ENCODE measurements at regions not wholly inside any gene's neighbourhood (a gene's known extent, or its start where the extent isn't known, plus 50 kb on each side); places are given as distances from the start of the nearest gene placed in this dataset.

DNA sequence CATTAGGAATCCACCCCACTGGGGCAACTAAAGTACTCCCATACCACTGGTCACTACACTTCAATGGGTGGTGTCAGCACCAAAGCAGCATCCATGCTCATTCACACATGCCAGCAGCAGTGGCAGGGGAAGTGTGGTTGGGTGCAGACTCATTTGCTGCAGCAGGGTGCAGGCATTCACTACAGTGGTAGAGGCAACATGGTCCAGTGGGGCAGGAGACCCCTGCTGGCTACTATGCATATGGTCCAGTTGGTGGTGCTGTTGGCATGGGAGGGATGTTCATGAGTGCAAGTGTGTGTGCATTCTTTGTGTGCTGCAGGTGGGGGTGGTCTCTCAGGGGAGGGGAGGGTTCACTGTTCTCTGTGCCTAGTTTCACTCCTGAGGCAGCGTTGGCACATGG is 908.4 kb upstream of the NOVA1 start:
- Histone ChIP-seq H3K4me3 (no peak overlapping the region), H3K9me3 (peaks cover 0 to 34% (median 0%) of the 10 kb centered on the region in 3 donors), H3K27ac (no peak overlapping the region), H3K27me3 (no peaks in the 10 kb centered on the region), H3K4me1 (no peaks in the 10 kb centered on the region), H3K36me3 (no peaks in the 10 kb centered on the region)
- no peak for TF ChIP-seq POLR2AphosphoS5 (IDR thresholded peaks at IDR 0.05)
- no peak for TF ChIP-seq POLR2A (IDR thresholded peaks at IDR 0.05)
- TF ChIP-seq EP300 (IDR thresholded peaks at IDR 0.05): no peak
- TF ChIP-seq CTCF (IDR thresholded peaks at IDR 0.05): no peak
- no CpG with 5 or more reads among the region's 1 CpG for WGBS, 2 donors (ENCODE audit: low coverage in 1 of 2)
- no peak for ATAC-seq

- WGBS, 2 donors (ENCODE audit: low coverage in 1 of 2): 0 to 21% methylated on average over 1 of the region's 1 CpG
- ATAC-seq: no peak
- Histone ChIP-seq H3K4me1 (no peaks in the 10 kb centered on the region), H3K36me3 (no peaks in the 10 kb centered on the region), H3K4me3 (no peak overlapping the region), H3K27ac (no peak overlapping the region), H3K27me3 (no peaks in the 10 kb centered on the region), H3K9me3 (no peaks in the 10 kb centered on the region)
- TF ChIP-seq POLR2A (IDR thresholded peaks at IDR 0.05) (no peak), POLR2AphosphoS5 (IDR thresholded peaks at IDR 0.05) (no peak), EP300 (IDR thresholded peaks at IDR 0.05) (no peak), CTCF (IDR thresholded peaks at IDR 0.05) (no peak)
These were observed 930.5 kb upstream of the NOVA1 start for GRCh38 chr14:27528328-27528727.

DNA sequence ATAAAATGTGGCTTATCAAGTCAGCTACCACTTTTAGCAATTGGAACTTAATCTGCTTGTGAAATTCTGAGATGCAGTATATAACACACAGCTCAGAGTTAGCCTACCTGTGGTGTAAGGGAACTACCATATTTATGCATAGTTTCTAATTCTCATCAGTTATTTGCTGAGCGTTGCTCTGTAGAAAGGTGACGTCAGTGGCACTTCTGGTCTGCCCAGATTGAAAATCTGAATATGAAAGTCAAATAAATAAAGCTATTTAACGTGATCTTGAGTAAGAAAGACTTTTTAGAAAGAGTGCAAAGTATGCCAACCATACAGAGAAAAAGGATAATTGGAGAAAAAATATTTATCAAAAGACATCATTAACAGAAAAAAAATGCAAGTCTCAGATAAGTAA is 938.9 kb upstream of the NOVA1 start:
- no peaks in the 10 kb centered on the region for H3K27me3 ChIP-seq
- no peak for TF ChIP-seq POLR2AphosphoS5 (IDR thresholded peaks at IDR 0.05)
- TF ChIP-seq EP300 (IDR thresholded peaks at IDR 0.05): no peak
- no peak for TF ChIP-seq POLR2A (IDR thresholded peaks at IDR 0.05)
- no peak for TF ChIP-seq CTCF (IDR thresholded peaks at IDR 0.05)
- ATAC-seq: no peak
- H3K4me3 ChIP-seq: no peak overlapping the region
- H3K4me1 ChIP-seq: no peaks in the 10 kb centered on the region
- no peaks in the 10 kb centered on the region for H3K36me3 ChIP-seq
- H3K27ac ChIP-seq: no peak overlapping the region
- 65 to 67% methylated on average over 1 to 3 of the region's 3 CpGs for WGBS, 2 donors (ENCODE audit: low coverage in 1 of 2)
- H3K9me3 ChIP-seq: no peaks in the 10 kb centered on the region

GRCh38 chr14:27546111-27546510 is 948.3 kb upstream of the NOVA1 start:
- Histone ChIP-seq H3K27ac (no peak overlapping the region), H3K4me1 (no peaks in the 10 kb centered on the region), H3K4me3 (no peak overlapping the region), H3K36me3 (no peaks in the 10 kb centered on the region), H3K9me3 (no peaks in the 10 kb centered on the region), H3K27me3 (no peaks in the 10 kb centered on the region)
- TF ChIP-seq POLR2A (IDR thresholded peaks at IDR 0.05): no peak
- TF ChIP-seq CTCF (IDR thresholded peaks at IDR 0.05): no peak
- TF ChIP-seq EP300 (IDR thresholded peaks at IDR 0.05): no peak
- TF ChIP-seq POLR2AphosphoS5 (IDR thresholded peaks at IDR 0.05): no peak
- WGBS, 2 donors (ENCODE audit: low coverage in 1 of 2): 71 to 85% methylated on average over 2 of the region's 2 CpGs
- no peak for ATAC-seq

DNA sequence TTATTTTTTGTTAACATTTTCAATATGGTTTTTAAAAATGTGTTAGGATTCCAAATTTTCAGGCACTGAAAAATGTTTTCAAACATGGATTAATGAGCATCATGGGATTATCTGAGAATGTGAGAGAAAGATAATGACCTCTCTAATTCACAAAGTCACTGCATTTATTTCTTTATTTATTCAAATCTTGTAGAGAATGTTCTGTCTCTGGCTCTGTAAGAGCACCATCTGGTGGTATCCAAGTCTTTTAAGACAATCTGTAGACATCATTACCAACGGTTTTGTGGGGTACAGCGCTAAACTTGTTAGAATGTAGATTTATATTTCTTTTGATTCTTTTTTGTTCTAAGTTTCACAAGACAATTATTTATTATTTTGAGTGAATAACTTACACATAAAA is 956.0 kb upstream of the NOVA1 start:
- 48% methylated on average over 2 of the region's 2 CpGs for WGBS, 2 donors (ENCODE audit: low coverage in 1 of 2)

More for the DNA sequence above, 956.0 kb upstream of the NOVA1 start:
- Histone ChIP-seq H3K4me1 (no peaks in the 10 kb centered on the region), H3K27me3 (no peaks in the 10 kb centered on the region), H3K4me3 (no peak overlapping the region), H3K36me3 (no peaks in the 10 kb centered on the region), H3K9me3 (no peaks in the 10 kb centered on the region), H3K27ac (no peak overlapping the region)
- TF ChIP-seq CTCF (IDR thresholded peaks at IDR 0.05): no peak
- no peak for TF ChIP-seq EP300 (IDR thresholded peaks at IDR 0.05)
- no peak for TF ChIP-seq POLR2AphosphoS5 (IDR thresholded peaks at IDR 0.05)
- no peak for TF ChIP-seq POLR2A (IDR thresholded peaks at IDR 0.05)
- no peak for ATAC-seq

Data from gastroesophageal sphincter (tissue), 4 donors.